ENCODE measurements at regions not wholly inside any gene's neighbourhood (a gene's known extent, or its start where the extent isn't known, plus 50 kb on each side); places are given as distances from the start of the nearest gene placed in this dataset.

DNA sequence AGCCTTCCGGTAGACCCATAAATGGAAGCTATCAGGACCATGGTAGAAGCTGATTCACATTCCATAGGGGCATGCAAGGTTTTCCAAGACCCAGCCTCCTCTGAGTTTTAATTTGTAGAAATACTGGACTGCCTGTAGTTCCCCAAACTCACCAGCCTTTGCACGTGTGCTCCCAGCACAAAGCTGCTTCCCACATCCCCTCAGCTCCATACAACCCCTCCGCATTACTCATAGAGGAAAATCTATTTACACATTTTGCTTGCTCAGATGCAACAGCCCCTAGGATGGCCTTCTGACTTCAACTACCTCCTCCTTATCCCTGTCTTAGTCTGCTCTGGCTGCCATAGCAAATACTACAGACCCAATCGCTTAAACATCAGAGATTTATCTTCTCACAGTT, 336.2 kb downstream of the SETD4 start:
- ATAC-seq (no peak), DNase-seq (ENCODE audit: low spot score) (no peak), FAIRE-seq (no peak)
- TF ChIP-seq TBL1XR1 (IDR thresholded peaks at IDR 0.05; ENCODE audit: borderline replicate concordance, low read length, partially characterized antibody) (no peak), ZNF781 (CRISPR knock-in tag; IDR thresholded peaks at IDR 0.05; ENCODE audit: borderline replicate concordance, not compliant biosample characterization) (no peak)
- TF ChIP-seq, protein P1, sequence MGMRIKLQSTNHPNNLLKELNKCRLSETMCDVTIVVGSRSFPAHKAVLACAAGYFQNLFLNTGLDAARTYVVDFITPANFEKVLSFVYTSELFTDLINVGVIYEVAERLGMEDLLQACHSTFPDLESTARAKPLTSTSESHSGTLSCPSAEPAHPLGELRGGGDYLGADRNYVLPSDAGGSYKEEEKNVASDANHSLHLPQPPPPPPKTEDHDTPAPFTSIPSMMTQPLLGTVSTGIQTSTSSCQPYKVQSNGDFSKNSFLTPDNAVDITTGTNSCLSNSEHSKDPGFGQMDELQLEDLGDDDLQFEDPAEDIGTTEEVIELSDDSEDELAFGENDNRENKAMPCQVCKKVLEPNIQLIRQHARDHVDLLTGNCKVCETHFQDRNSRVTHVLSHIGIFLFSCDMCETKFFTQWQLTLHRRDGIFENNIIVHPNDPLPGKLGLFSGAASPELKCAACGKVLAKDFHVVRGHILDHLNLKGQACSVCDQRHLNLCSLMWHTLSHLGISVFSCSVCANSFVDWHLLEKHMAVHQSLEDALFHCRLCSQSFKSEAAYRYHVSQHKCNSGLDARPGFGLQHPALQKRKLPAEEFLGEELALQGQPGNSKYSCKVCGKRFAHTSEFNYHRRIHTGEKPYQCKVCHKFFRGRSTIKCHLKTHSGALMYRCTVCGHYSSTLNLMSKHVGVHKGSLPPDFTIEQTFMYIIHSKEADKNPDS (CRISPR knock-in tag; IDR thresholded peaks at IDR 0.05) = no peak
- H3K4me1 ChIP-seq (ENCODE audit: insufficient read depth, low read length) = no peaks in the 10 kb centered on the region
- no peaks in the 10 kb centered on the region for H3K9me3 ChIP-seq (ENCODE audit: low read length)
- no peaks in the 10 kb centered on the region; a peak in 1 of 5 replicates for H3K27me3 ChIP-seq (ENCODE audit: control insufficient read depth in 1 of 2, insufficient read depth in 2 of 2, low read length in 2 of 2)
- intact Hi-C loops (cut with micrococcal nuclease; ENCODE audit: unreplicated experiment) (no loop called here), in situ Hi-C loops (cut with HindIII; ENCODE audit: extremely low pct_ligation_motif_present, low pct_unique_long_range_greater_than_20kb) (no loop called here)
- H2AFZ ChIP-seq (ENCODE audit: low read length) = no peak overlapping the region
- ChIA-PET POLR2A (no interaction called here), CTCF (ENCODE audit: low intra/inter-chr PET ratio, low total read pairs) (no interaction called here)
- no peak overlapping the region for H3K27ac ChIP-seq (ENCODE audit: extremely low read length, insufficient read depth, low read length)
- H3K36me3 ChIP-seq (replicated peaks in 1 of 2; ENCODE audit: control insufficient read depth in 1 of 2, insufficient read depth in 2 of 2, low read length in 2 of 2) = no peaks in the 10 kb centered on the region
- no peak overlapping the region for H3K9ac ChIP-seq (ENCODE audit: insufficient read depth, low read depth, low read length)
- WGBS (ENCODE audit: low lambda C conversion rate) = 47% methylated on average over 3 of the region's 4 CpGs
- no peaks in the 10 kb centered on the region for H4K20me1 ChIP-seq (ENCODE audit: insufficient read depth, low read length)
- H3K79me2 ChIP-seq (ENCODE audit: insufficient read depth, low read length) = no peaks in the 10 kb centered on the region
- H3K4me2 ChIP-seq (ENCODE audit: low read depth, low read length) = no peak overlapping the region
- no peak overlapping the region for H3K4me3 ChIP-seq (replicated peaks in 1 of 3; ENCODE audit: insufficient read depth in 1 of 3, low read depth in 2 of 3, low read length in 3 of 3)
- no TSS peak for BruUV-seq (replicated peaks)

DNA sequence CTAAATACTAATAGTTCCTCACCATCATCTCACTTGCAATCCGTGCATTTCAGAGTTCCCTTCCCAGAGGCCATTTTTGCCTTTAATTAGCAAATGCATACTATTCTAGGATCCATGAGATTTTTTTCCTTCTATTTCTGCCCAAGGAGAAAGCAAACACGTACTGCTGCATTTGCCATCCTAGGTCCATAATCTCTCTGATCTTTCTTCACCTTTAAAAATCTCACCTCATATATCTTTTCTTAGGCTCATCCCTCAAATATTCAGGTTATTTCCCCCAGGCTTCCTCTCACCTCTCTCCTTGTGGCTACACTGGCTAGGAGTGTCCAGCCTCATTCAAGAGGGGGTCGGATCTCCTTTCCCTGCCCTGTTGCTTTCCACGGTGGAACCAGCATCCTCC, 338.6 kb downstream of the SETD4 start:
- H3K4me3 ChIP-seq (replicated peaks in 1 of 3; ENCODE audit: insufficient read depth in 1 of 3, low read depth in 2 of 3, low read length in 3 of 3) = no peak overlapping the region
- POLR2A ChIA-PET = no interaction called here
- WGBS (ENCODE audit: low lambda C conversion rate) = 25% methylated on average over 4 of the region's 4 CpGs
- H3K27me3 ChIP-seq (ENCODE audit: control insufficient read depth in 1 of 2, insufficient read depth in 2 of 2, low read length in 2 of 2) = no peaks in the 10 kb centered on the region; a peak in 1 of 5 replicates
- FAIRE-seq (no peak), DNase-seq (ENCODE audit: low spot score) (no peak), ATAC-seq (no peak)
- H3K9ac ChIP-seq (ENCODE audit: insufficient read depth, low read depth, low read length) = no peak overlapping the region
- no peaks in the 10 kb centered on the region for H3K36me3 ChIP-seq (replicated peaks in 1 of 2; ENCODE audit: control insufficient read depth in 1 of 2, insufficient read depth in 2 of 2, low read length in 2 of 2)
- H3K79me2 ChIP-seq (ENCODE audit: insufficient read depth, low read length) = no peaks in the 10 kb centered on the region
- intact Hi-C loops (cut with micrococcal nuclease; ENCODE audit: unreplicated experiment) (no loop called here), in situ Hi-C loops (cut with HindIII; ENCODE audit: extremely low pct_ligation_motif_present, low pct_unique_long_range_greater_than_20kb) (no loop called here)
- H3K4me2 ChIP-seq (ENCODE audit: low read depth, low read length) = no peak overlapping the region
- no peaks in the 10 kb centered on the region for H3K9me3 ChIP-seq (ENCODE audit: low read length)
- CTCF ChIA-PET (ENCODE audit: low intra/inter-chr PET ratio, low total read pairs) = no interaction called here
- no TSS peak for BruUV-seq (replicated peaks)
- no peak overlapping the region for H2AFZ ChIP-seq (ENCODE audit: low read length)
- no peaks in the 10 kb centered on the region for H4K20me1 ChIP-seq (ENCODE audit: insufficient read depth, low read length)
- no peaks in the 10 kb centered on the region for H3K4me1 ChIP-seq (ENCODE audit: insufficient read depth, low read length)
- no peak overlapping the region for H3K27ac ChIP-seq (ENCODE audit: extremely low read length, insufficient read depth, low read length)
- TF ChIP-seq, protein P2, sequence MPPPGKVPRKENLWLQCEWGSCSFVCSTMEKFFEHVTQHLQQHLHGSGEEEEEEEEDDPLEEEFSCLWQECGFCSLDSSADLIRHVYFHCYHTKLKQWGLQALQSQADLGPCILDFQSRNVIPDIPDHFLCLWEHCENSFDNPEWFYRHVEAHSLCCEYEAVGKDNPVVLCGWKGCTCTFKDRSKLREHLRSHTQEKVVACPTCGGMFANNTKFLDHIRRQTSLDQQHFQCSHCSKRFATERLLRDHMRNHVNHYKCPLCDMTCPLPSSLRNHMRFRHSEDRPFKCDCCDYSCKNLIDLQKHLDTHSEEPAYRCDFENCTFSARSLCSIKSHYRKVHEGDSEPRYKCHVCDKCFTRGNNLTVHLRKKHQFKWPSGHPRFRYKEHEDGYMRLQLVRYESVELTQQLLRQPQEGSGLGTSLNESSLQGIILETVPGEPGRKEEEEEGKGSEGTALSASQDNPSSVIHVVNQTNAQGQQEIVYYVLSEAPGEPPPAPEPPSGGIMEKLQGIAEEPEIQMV (CRISPR knock-in tag; IDR thresholded peaks at IDR 0.05; ENCODE audit: low read depth) = no peak
- TF ChIP-seq SP1 (IDR thresholded peaks at IDR 0.05) (no peak), SP1 (CRISPR knock-in tag; IDR thresholded peaks at IDR 0.05) (no peak), ZNF75D (CRISPR knock-in tag; IDR thresholded peaks at IDR 0.05; ENCODE audit: borderline replicate concordance) (no peak), ZFP36 (IDR thresholded peaks at IDR 0.05; ENCODE audit: borderline replicate concordance, low read depth, low read length, partially characterized antibody) (no peak), ZNF296 (CRISPR knock-in tag; conservative IDR thresholded peaks at IDR 0.05) (no peak)
- TF ChIP-seq, protein P3, sequence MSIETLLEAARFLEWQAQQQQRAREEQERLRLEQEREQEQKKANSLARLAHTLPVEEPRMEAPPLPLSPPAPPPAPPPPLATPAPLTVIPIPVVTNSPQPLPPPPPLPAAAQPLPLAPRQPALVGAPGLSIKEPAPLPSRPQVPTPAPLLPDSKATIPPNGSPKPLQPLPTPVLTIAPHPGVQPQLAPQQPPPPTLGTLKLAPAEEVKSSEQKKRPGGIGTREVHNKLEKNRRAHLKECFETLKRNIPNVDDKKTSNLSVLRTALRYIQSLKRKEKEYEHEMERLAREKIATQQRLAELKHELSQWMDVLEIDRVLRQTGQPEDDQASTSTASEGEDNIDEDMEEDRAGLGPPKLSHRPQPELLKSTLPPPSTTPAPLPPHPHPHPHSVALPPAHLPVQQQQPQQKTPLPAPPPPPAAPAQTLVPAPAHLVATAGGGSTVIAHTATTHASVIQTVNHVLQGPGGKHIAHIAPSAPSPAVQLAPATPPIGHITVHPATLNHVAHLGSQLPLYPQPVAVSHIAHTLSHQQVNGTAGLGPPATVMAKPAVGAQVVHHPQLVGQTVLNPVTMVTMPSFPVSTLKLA (IDR thresholded peaks at IDR 0.05) = no peak

Measured in HepG2 (cell line).